ENCODE measurements at regions not wholly inside any gene's neighbourhood (a gene's known extent, or its start where the extent isn't known, plus 50 kb on each side); places are given as distances from the start of the nearest gene placed in this dataset.
"Not testable (repeated sequence)": the region's sequence is repeated elsewhere in the genome, so short reads cannot be mapped to it uniquely, and the experiment has no call there.

GRCh38 chr3:51588724-51589123 is 50.2 kb downstream of the RAD54L2 start:
- Histone ChIP-seq H3K4me3 (no peak overlapping the region), H3K36me3 (peaks cover 17% of the 10 kb centered on the region), H3K27ac (no peak overlapping the region), H3K27me3 (no peaks in the 10 kb centered on the region), H3K9me3 (no peaks in the 10 kb centered on the region), H3K4me1 (no peaks in the 10 kb centered on the region)
- TF ChIP-seq CTCF (IDR thresholded peaks at IDR 0.05): no peak
- DNase-seq (ENCODE audit: low spot score): no peak

- no peak for TF ChIP-seq CTCF (IDR thresholded peaks at IDR 0.05)
- H3K4me3 ChIP-seq: no peak overlapping the region
- no peak overlapping the region for H3K27ac ChIP-seq
- no peaks in the 10 kb centered on the region for H3K27me3 ChIP-seq
- peaks cover 17% of the 10 kb centered on the region for H3K36me3 ChIP-seq
- H3K4me1 ChIP-seq: no peaks in the 10 kb centered on the region
- no peaks in the 10 kb centered on the region for H3K9me3 ChIP-seq
- no peak for DNase-seq (ENCODE audit: low spot score)
Measured at GRCh38 chr3:51591231-51591630, 52.7 kb downstream of the RAD54L2 start.

GRCh38 chr3:51593697-51594096 is 55.2 kb downstream of the RAD54L2 start:
- peaks cover 22% of the 10 kb centered on the region for H3K36me3 ChIP-seq
- H3K27ac ChIP-seq: no peak overlapping the region
- no peaks in the 10 kb centered on the region for H3K4me1 ChIP-seq
- H3K9me3 ChIP-seq: no peaks in the 10 kb centered on the region
- no peak overlapping the region for H3K4me3 ChIP-seq
- no peaks in the 10 kb centered on the region for H3K27me3 ChIP-seq
- TF ChIP-seq CTCF (IDR thresholded peaks at IDR 0.05): no peak
- no peak for DNase-seq (ENCODE audit: low spot score)

GRCh38 chr3:51599638-51600037 is 61.1 kb downstream of the RAD54L2 start:
- not testable (repeated sequence) for H3K4me1 ChIP-seq; H3K4me3 ChIP-seq; H3K9me3 ChIP-seq; H3K27me3 ChIP-seq; H3K27ac ChIP-seq; DNase-seq (ENCODE audit: low spot score); H3K36me3 ChIP-seq

GRCh38 chr3:51604212-51604611 is 65.7 kb downstream of the RAD54L2 start:
- Histone ChIP-seq H3K4me1 (no peaks in the 10 kb centered on the region), H3K27me3 (no peaks in the 10 kb centered on the region), H3K4me3 (no peak overlapping the region), H3K9me3 (no peaks in the 10 kb centered on the region), H3K36me3 (no peaks in the 10 kb centered on the region), H3K27ac (no peak overlapping the region)
- DNase-seq (ENCODE audit: low spot score): no peak
- no peak for TF ChIP-seq CTCF (IDR thresholded peaks at IDR 0.05)

- Histone ChIP-seq H3K9me3 (no peaks in the 10 kb centered on the region), H3K4me3 (no peak overlapping the region), H3K27ac (no peak overlapping the region), H3K27me3 (no peaks in the 10 kb centered on the region), H3K36me3 (no peaks in the 10 kb centered on the region), H3K4me1 (no peaks in the 10 kb centered on the region)
- no peak for TF ChIP-seq CTCF (IDR thresholded peaks at IDR 0.05)
- DNase-seq (ENCODE audit: low spot score): no peak
Measured at GRCh38 chr3:51605938-51606337, 65.1 kb upstream of the TEX264 start.

- H3K27ac ChIP-seq; H3K4me1 ChIP-seq; H3K36me3 ChIP-seq; H3K9me3 ChIP-seq; H3K27me3 ChIP-seq; DNase-seq (ENCODE audit: low spot score); H3K4me3 ChIP-seq: not testable (repeated sequence)
Measured at GRCh38 chr3:51606871-51607270, 64.2 kb upstream of the TEX264 start.

GRCh38 chr3:51607591-51608325 is 63.3 kb upstream of the TEX264 start:
- DNase-seq (ENCODE audit: low spot score); H3K4me3 ChIP-seq; H3K36me3 ChIP-seq; H3K4me1 ChIP-seq; H3K9me3 ChIP-seq; H3K27ac ChIP-seq; H3K27me3 ChIP-seq: not testable (repeated sequence)
